NB4 (cell line): ENCODE measurements at regions not wholly inside any gene's neighbourhood (a gene's known extent, or its start where the extent isn't known, plus 50 kb on each side); places are given as distances from the start of the nearest gene placed in this dataset.

Experiments
- CTCF ChIP-seq: IDR thresholded peaks from one replicate; pipeline ENCODE4 v1.5.1; 2012; ENCODE audit warnings: low read depth, low read length
- MYC ChIP-seq: IDR thresholded peaks from 2 replicates; pipeline ENCODE4 v1.6.1; 2011; ENCODE audit warnings: low read depth, low read length
- POLR2A ChIP-seq: IDR thresholded peaks from 2 replicates; pipeline ENCODE4 v1.6.1; 2011; ENCODE audit warnings: mild to moderate bottlenecking; ENCODE audit not compliant: insufficient read length; ENCODE audit errors: extremely low read depth

GRCh38 chrX:36626898-36627297 is 381.3 kb upstream of the FAM47C start:
- TF ChIP-seq POLR2A, result no peak
- no peak for TF ChIP-seq CTCF
- TF ChIP-seq MYC, result no peak
